Small intestine (tissue), 7 donors: ENCODE measurements at regions not wholly inside any gene's neighbourhood (a gene's known extent, or its start where the extent isn't known, plus 50 kb on each side); places are given as distances from the start of the nearest gene placed in this dataset.

Experiments
- DNase-seq, 2 donors: peaks; one replicate each; pipeline versions ENCODE4 v3.0.0 to v3.0.0-alpha.2; 2013
- FAIRE-seq: peaks from 2 replicates; lab custom pipeline; 2012; peaks lifted over from hg19 to GRCh38; lab: Jason Lieb, UNC
- H3K27ac ChIP-seq, 3 donors: one replicate each; pipeline ENCODE4 v1.5.1; 2013; ENCODE audit warnings: low read length in 2 of 3, mild to moderate bottlenecking in 2 of 3, control low read depth in 1 of 3, inconsistent platforms in 1 of 3, low read depth in 1 of 3, moderate library complexity in 1 of 3
- H3K27me3 ChIP-seq, 3 donors: one replicate each; pipeline ENCODE4 v1.6.1; 2013; ENCODE audit warnings: low read length in 3 of 3, inconsistent platforms in 1 of 3; ENCODE audit not compliant: control insufficient read depth in 3 of 3, insufficient read depth in 3 of 3
- H3K36me3 ChIP-seq, 3 donors: one replicate each; pipeline ENCODE4 v1.6.1; 2013; ENCODE audit warnings: low read length in 3 of 3, inconsistent platforms in 1 of 3, low read depth in 1 of 3, mild to moderate bottlenecking in 1 of 3, moderate library complexity in 1 of 3; ENCODE audit not compliant: control insufficient read depth in 3 of 3, insufficient read depth in 2 of 3
- H3K4me1 ChIP-seq, 3 donors: one replicate each; pipeline ENCODE4 v1.6.1; 2013; ENCODE audit warnings: low read length in 2 of 3, inconsistent platforms in 1 of 3, low read depth in 1 of 3, mild to moderate bottlenecking in 1 of 3, moderate library complexity in 1 of 3; ENCODE audit not compliant: control insufficient read depth in 3 of 3, insufficient read depth in 2 of 3
- H3K4me3 ChIP-seq, 3 donors: one replicate each; pipeline ENCODE4 v1.5.1; 2013; ENCODE audit warnings: low read length in 3 of 3, control low read depth in 1 of 3, inconsistent platforms in 1 of 3, low read depth in 1 of 3, mild to moderate bottlenecking in 1 of 3, moderate library complexity in 1 of 3
- H3K9me3 ChIP-seq, 2 donors: one replicate each; pipeline ENCODE4 v1.6.1; 2013; ENCODE audit warnings: low read depth in 1 of 2, low read length in 1 of 2; ENCODE audit not compliant: control insufficient read depth in 2 of 2, insufficient read depth in 1 of 2
- WGBS, 3 donors: extraction: QIAGEN DNeasy Blood & Tissue Kit; methylation state at CpG; one replicate each; pipeline ENCODE4 v1.1.7; 2013; 5-methylcytosine and 5-hydroxymethylcytosine counted together
- donor health status: healthy with polysubstance abuse.
- donor health status: control.
- donor health status: control.
- donor health status: Bipolar disorder and iron deficiency.
- donor health status: healthy.

DNA sequence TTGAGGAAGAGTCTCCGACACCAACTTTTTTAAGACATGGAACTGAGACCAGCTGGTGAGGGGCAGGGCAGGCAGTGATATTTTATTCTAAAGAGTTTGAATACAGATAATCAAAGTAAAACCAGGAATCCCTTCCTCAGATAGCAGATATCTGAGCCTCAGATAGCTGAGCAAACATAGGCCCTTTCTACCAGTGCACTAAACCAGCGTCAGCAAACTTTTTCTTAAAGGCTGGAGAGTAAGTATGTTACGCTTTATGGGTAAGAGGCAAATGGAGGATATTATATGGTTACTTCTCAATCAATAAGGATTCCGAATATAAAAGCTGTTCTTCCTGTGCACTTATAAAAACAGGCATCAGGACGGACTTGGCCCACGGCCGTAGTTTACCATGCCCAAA, 73.9 kb downstream of the WNT5A start:
- DNase-seq (peak; percentile 13 to 37), FAIRE-seq (no peak)
- H3K27me3 ChIP-seq: no peaks in the 10 kb centered on the region
- H3K4me3 ChIP-seq: peak overlapping the region in 1 of 3 donors; percentile 3
- no peaks in the 10 kb centered on the region for H3K9me3 ChIP-seq
- WGBS, 3 donors: 15 to 63% (median 48%) methylated on average over 7 of the region's 7 CpGs
- peaks cover 0 to 13% (median 3%) of the 10 kb centered on the region in 3 donors for H3K4me1 ChIP-seq
- peak overlapping the region in 1 of 3 donors; percentile 30 for H3K27ac ChIP-seq
- no peaks in the 10 kb centered on the region for H3K36me3 ChIP-seq

DNA sequence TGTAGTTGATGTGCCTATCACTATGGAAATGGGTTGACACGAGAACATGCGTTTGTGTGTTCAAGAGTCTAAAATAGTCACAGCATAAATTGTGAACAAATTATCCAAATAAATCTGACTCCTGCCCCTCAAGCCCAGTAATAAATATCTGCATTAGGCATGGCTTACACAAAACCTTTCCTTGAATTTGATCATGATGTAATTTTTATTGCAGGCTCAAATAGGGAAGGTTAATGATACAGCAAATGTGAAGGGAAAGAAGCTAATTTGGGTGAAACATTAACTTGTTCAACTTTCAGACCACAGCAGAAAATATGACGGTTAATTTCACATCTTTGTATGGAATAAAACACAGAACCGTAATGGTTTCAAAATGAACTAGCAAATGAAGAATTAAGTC, 74.6 kb downstream of the WNT5A start:
- no peaks in the 10 kb centered on the region for H3K9me3 ChIP-seq
- H3K36me3 ChIP-seq: no peaks in the 10 kb centered on the region
- H3K27me3 ChIP-seq: no peaks in the 10 kb centered on the region
- 14 to 50% (median 19%) methylated on average over 4 of the region's 4 CpGs for WGBS, 3 donors
- H3K27ac ChIP-seq: no peak overlapping the region
- H3K4me3 ChIP-seq: no peak overlapping the region
- peak; percentile 40 to 61 for DNase-seq
- H3K4me1 ChIP-seq: peaks cover 0 to 13% (median 3%) of the 10 kb centered on the region in 3 donors
- no peak for FAIRE-seq

DNA sequence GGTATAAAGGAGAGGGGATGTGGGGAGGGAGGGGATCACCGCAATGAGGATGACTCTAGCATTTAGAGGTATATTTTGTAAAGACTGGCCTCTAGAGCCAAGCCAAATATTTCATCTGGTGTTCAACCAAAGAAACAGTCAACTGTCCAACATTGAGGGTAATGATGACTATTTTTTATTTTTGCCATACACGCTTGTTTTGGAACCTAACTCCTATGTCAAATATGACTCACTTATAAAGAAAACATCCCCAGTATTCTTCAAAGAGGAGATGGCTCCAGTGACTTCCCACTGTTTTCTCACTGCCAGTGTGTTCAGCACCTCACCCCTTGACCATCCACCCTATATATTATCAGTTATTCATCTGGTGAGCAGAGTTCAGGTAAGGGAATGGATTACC, 77.3 kb downstream of the WNT5A start:
- peaks cover 0 to 6% of the 10 kb centered on the region in 2 donors for H3K9me3 ChIP-seq
- FAIRE-seq (no peak), DNase-seq (no peak)
- H3K27ac ChIP-seq: no peak overlapping the region
- peaks cover 0 to 13% (median 3%) of the 10 kb centered on the region in 3 donors for H3K4me1 ChIP-seq
- no peak overlapping the region for H3K4me3 ChIP-seq
- no peaks in the 10 kb centered on the region for H3K36me3 ChIP-seq
- no peaks in the 10 kb centered on the region for H3K27me3 ChIP-seq
- WGBS, 3 donors: 89 to 97% (median 96%) methylated on average over 2 of the region's 2 CpGs

DNA sequence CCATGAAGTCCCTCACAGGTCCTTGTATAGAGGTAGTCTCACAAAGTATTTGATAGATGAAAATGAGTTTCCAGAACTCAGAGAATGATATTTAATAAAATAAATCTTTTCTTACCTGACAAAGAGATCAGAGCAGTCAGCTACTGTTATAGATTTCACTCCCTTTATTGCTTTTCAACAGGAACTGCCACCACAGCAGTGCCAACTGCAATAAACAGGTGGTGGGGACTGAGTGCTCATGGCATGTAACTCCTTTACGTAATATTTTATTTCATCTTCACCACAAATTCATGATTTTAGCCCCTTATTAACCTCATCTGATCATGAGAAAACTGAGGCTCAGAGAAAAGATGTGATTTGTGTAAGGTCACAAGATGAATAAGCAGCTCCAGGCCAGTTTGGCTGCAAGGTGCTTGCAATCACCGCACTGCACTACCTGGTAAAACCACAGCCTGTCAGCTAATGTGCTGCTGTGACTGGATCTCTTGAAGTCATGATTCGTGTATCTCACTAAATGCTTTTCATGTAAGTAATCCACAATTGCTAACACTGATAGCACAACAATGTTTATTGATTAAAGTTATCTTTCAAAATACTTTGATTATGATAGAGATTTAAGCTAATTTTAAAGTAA, 78.8 kb downstream of the WNT5A start:
- Histone ChIP-seq H3K9me3 (peaks cover 0 to 6% of the 10 kb centered on the region in 2 donors), H3K36me3 (no peaks in the 10 kb centered on the region), H3K4me3 (no peak overlapping the region), H3K27me3 (no peaks in the 10 kb centered on the region), H3K27ac (no peak overlapping the region), H3K4me1 (peaks cover 0 to 4% (median 3%) of the 10 kb centered on the region in 3 donors)
- DNase-seq (no peak), FAIRE-seq (no peak)
- 39 to 67% (median 44%) methylated on average over 3 of the region's 3 CpGs for whole genome bisulfite sequencing, 3 donors

DNA sequence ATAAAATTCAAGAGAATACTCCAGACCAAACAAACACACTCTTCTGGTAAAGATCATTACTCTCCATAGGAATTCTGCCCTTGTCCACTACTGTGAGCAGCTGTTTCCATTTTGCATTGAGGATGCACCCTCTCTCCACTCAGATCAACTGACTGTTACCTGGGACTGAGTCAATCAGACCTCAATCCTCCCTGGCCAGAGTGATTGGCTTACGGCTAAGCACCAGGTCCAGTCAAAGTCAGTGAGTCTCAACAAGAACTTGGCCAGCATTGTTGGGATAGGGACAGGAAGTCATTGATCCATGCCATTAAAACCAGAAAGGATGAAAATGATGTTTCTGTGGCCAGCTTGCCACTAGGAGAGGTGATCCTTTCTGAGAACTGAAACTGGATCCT, 79.7 kb downstream of the WNT5A start:
- 94 to 100% (median 96%) methylated on average over 1 of the region's 1 CpG for WGBS, 3 donors
- no peak for DNase-seq
- H3K4me3 ChIP-seq: no peak overlapping the region

DNA sequence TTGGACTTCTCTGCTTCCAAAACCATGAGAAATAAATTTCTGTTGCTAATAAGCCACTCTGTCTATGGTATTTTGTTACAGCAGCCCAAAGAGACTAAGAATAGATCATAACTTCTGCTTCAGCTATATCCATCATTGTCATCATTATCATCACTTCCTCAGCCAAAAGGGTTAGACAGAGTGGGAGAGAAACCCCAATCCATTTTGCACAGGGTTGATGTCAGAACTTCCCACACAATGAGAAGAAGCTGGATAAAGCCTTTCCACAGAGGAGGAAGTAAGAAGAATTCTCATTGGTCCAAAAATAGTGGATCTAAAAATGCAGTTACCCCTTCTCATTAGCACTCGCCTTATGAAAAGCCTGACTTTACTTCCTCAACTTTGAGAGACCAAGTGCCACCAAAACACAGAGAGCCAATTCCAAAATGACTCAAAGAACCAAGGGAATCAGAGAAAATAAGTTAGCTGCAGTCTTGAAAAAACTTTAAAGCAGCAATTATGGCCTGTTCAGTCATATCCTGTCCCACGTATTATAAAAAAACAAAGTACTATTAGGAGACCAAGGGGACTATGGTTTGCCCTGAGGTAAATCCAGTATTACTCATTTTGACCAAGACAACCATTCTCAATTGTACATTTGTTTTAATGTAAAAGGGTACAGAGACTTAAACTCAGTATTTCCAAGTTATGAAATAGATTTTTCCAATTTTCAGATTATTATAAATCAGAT, 80.2 kb downstream of the WNT5A start:
- Histone ChIP-seq H3K9me3 (peaks cover 0 to 6% of the 10 kb centered on the region in 2 donors), H3K4me3 (no peak overlapping the region), H3K36me3 (no peaks in the 10 kb centered on the region), H3K27ac (no peak overlapping the region), H3K27me3 (no peaks in the 10 kb centered on the region), H3K4me1 (no peaks in the 10 kb centered on the region)
- DNase-seq (no peak), FAIRE-seq (no peak)
- WGBS, 3 donors: 82 to 87% (median 83%) methylated on average over 2 of the region's 2 CpGs

More for the DNA sequence above, 79.7 kb downstream of the WNT5A start:
- H3K4me1 ChIP-seq: no peaks in the 10 kb centered on the region
- no peaks in the 10 kb centered on the region for H3K36me3 ChIP-seq
- H3K9me3 ChIP-seq: peaks cover 0 to 6% of the 10 kb centered on the region in 2 donors
- FAIRE-seq: no peak
- no peak overlapping the region for H3K27ac ChIP-seq
- H3K27me3 ChIP-seq: no peaks in the 10 kb centered on the region

DNA sequence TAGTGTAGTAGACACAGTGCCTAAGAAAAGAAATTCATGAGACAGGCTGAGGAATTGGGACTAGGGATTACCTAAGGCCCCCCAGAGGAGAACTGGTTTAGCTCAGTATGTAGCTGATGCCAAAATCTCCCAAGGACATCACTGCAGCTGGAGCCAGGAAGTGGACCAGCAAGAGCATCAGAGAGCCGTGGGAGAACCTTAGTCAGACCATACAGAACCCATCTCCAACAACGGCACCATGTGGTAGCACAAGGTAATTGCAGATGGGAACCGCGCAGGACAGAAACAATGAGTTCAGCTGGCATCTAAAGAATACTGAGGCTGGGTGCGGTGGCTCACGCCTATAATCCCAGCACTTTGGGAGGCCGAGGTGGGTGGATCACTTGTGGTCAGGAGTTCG, 81.7 kb downstream of the WNT5A start:
- no peak for DNase-seq
- Histone ChIP-seq H3K27ac (no peak overlapping the region), H3K36me3 (no peaks in the 10 kb centered on the region), H3K4me3 (no peak overlapping the region), H3K4me1 (no peaks in the 10 kb centered on the region), H3K27me3 (no peaks in the 10 kb centered on the region), H3K9me3 (peaks cover 0 to 6% of the 10 kb centered on the region in 2 donors)
- FAIRE-seq: no peak
- WGBS, 3 donors: 51 to 75% (median 73%) methylated on average over 8 of the region's 8 CpGs

DNA sequence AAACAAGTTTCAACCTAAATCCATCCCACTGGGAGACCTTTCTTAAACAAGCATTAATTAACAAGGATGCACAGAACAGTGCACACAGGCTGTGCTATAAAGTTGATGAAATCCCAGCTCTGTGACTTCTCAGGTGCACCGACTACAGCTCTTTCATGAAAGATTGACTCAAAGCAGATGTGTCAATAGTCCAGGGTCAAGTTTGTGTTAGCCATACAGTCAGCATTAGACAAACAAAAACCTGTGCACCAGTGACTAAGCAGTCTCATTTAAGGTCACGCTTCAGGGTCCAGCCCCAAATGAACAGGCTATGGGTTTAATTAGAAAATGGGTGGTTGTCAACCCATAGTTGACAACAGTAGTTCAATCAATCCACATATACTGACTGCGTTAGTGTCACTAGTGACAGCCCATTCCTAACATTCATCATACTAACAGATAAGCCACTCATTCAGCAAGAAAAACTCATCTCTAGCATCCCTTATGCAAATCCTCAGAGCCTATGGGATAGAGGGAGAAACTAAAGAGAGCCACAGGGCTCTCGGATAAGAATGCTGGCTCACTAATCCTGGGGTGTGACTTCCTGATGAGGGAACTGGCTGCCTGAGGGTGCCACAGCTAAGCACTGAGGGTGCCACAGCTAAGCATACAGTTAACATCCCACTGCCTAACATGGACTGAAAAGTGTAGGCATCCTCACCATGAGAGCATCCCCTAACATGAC, 84.1 kb downstream of the WNT5A start:
- FAIRE-seq: no peak
- peak in 1 of 2 donors; percentile 42 for DNase-seq
- Histone ChIP-seq H3K9me3 (peaks cover 0 to 6% of the 10 kb centered on the region in 2 donors), H3K27ac (no peak overlapping the region), H3K4me1 (no peaks in the 10 kb centered on the region), H3K4me3 (no peak overlapping the region), H3K36me3 (no peaks in the 10 kb centered on the region), H3K27me3 (no peaks in the 10 kb centered on the region)
- WGBS, 3 donors: 43 to 69% (median 66%) methylated on average over 4 of the region's 4 CpGs
